Spleen (tissue), 11 donors: ENCODE measurements at regions not wholly inside any gene's neighbourhood (a gene's known extent, or its start where the extent isn't known, plus 50 kb on each side); places are given as distances from the start of the nearest gene placed in this dataset.
A peak's percentile ranks its signal among the peaks of the same experiment; 100 is the strongest.

Experiments
- DNase-seq: peaks from one replicate; pipeline ENCODE4 v3.0.0-alpha.2; 2020
- H3K27ac ChIP-seq, 8 donors: fragments of 200-600 bp; sonication (generic) in 7 of 8; 1 replicate in 4 of 8; 2 replicates in 4 of 8; pipeline versions ENCODE4 v1.5.0 to v1.8.0; 2016 to 2021; ENCODE audit warnings: inconsistent platforms in 4 of 8, mild to moderate bottlenecking in 4 of 8, moderate library complexity in 1 of 8
- H3K27me3 ChIP-seq, 7 donors: fragments of 200-600 bp; sonication (generic) in 6 of 7; replicated peaks in 1 of 7; 1 replicate in 4 of 7; 2 replicates in 3 of 7; pipeline versions ENCODE4 v1.5.0 to v1.8.0; 2016 to 2021; ENCODE audit warnings: inconsistent platforms in 3 of 7, mild to moderate bottlenecking in 1 of 7
- H3K36me3 ChIP-seq, 6 donors: fragments of 200-600 bp; sonication (generic) in 5 of 6; 1 replicate in 4 of 6; 2 replicates in 2 of 6; pipeline versions ENCODE4 v1.5.0 to v1.8.0; 2016 to 2021; ENCODE audit warnings: inconsistent platforms in 2 of 6
- H3K4me1 ChIP-seq, 6 donors: fragments of 200-600 bp; sonication (generic) in 5 of 6; 1 replicate in 3 of 6; 2 replicates in 3 of 6; pipeline versions ENCODE4 v1.5.0 to v1.8.0; 2016 to 2021; ENCODE audit warnings: inconsistent platforms in 3 of 6
- H3K4me3 ChIP-seq, 8 donors: fragments of 200-600 bp; sonication (generic) in 7 of 8; 1 replicate in 4 of 8; 2 replicates in 4 of 8; pipeline versions ENCODE4 v1.5.0 to v1.8.0; 2016 to 2021; ENCODE audit warnings: inconsistent platforms in 4 of 8, mild to moderate bottlenecking in 4 of 8, moderate library complexity in 2 of 8
- H3K9me3 ChIP-seq, 8 donors: fragments of 200-600 bp; sonication (generic) in 7 of 8; 1 replicate in 4 of 8; 2 replicates in 4 of 8; pipeline versions ENCODE4 v1.5.0 to v1.8.0; 2016 to 2021; ENCODE audit warnings: inconsistent platforms in 4 of 8
- POLR2A ChIP-seq, 3 donors: fragments of 450-650 bp; IDR thresholded peaks; one replicate each; pipeline ENCODE4 v1.5.1; 2017; ENCODE audit warnings: antibody characterized with exemption in 3 of 3, mild to moderate bottlenecking in 1 of 3
- POLR2AphosphoS5 ChIP-seq, 3 donors: sonication (generic); formaldehyde crosslinking; IDR thresholded peaks; one replicate each; pipeline ENCODE4 v1.5.1; 2017; ENCODE audit warnings: antibody characterized with exemption in 3 of 3
- WGBS, 5 donors: extraction: QIAGEN DNeasy Blood & Tissue Kit in 3 of 5; methylation state at CpG; one replicate each; pipeline versions ENCODE4 v1.1.5 to v1.1.7; 2013 to 2018; 5-methylcytosine and 5-hydroxymethylcytosine counted together
- intact Hi-C: fragments of 100-400 bp; cut with DNase I; formaldehyde crosslinking; loops from one replicate; pipeline ENCODE4 v1.15.0; 2023; ENCODE audit warnings: low total_unique reads
- TF ChIP-seq, protein P1 (sequence below), 11 experiments: fragments of 200-600 bp in 7 of 11; fragments of 450-650 bp in 4 of 11; sonication (generic) in 4 of 11; IDR thresholded peaks in 8 of 11; conservative IDR thresholded peaks in 3 of 11; 1 replicate in 7 of 11; 2 replicates in 4 of 11; pipeline versions ENCODE4 v1.4.0 to v1.8.0; 2016 to 2021; ENCODE audit warnings: antibody characterized with exemption in 11 of 11, inconsistent platforms in 4 of 11, mild to moderate bottlenecking in 1 of 11
- donor health status: healthy with polysubstance abuse.
- donor health status: DM: no; HTN: no; CAD: no; lungs with moderate emphysema.
- donor health status: DM: no; HTN: no; CAD: no.
- donor health status: Bipolar disorder and iron deficiency.
- donor health status: healthy.
- donor health status: DM: no; HTN: no; CAD: no.
- donor health status: DM: yes; HTN: yes; CAD: no.

DNA sequence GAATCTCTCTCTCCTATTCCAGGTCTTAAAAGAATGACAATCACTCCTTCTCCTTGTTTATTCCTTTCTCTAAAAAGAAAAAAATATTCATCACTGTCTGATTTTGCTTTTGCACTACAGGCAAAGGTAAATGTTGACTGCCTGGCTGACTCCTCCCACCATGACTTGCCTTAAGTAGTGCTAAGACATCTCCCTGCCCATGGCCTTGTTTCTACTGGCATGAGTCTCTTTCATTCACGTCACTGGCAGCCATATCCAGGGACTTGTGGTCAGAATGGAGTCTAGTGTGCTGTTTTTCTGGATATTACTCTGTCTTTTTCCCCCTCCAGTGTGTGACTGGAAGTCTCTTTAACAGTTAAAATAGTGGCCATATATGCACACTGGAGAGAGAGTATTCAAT, 522.9 kb upstream of the DAB2 start:
- TF ChIP-seq POLR2AphosphoS5 (IDR thresholded peaks at IDR 0.05) (no peak), POLR2A (IDR thresholded peaks at IDR 0.05) (no peak)
- TF ChIP-seq, protein P1, sequence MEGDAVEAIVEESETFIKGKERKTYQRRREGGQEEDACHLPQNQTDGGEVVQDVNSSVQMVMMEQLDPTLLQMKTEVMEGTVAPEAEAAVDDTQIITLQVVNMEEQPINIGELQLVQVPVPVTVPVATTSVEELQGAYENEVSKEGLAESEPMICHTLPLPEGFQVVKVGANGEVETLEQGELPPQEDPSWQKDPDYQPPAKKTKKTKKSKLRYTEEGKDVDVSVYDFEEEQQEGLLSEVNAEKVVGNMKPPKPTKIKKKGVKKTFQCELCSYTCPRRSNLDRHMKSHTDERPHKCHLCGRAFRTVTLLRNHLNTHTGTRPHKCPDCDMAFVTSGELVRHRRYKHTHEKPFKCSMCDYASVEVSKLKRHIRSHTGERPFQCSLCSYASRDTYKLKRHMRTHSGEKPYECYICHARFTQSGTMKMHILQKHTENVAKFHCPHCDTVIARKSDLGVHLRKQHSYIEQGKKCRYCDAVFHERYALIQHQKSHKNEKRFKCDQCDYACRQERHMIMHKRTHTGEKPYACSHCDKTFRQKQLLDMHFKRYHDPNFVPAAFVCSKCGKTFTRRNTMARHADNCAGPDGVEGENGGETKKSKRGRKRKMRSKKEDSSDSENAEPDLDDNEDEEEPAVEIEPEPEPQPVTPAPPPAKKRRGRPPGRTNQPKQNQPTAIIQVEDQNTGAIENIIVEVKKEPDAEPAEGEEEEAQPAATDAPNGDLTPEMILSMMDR (IDR thresholded peaks at IDR 0.05 in 8 of 11, conservative IDR thresholded peaks at IDR 0.05 in 3 of 11): no peak
- intact Hi-C loops: loop anchor here (5.0 to 10.0 kb wide), 2 partner anchors 363 to 790 kb away; no protein-coding TSS in a partner anchor
- H3K9me3 ChIP-seq: peaks cover 0 to 7% (median 0%) of the 10 kb centered on the region in 8 donors
- H3K36me3 ChIP-seq: no peaks in the 10 kb centered on the region
- WGBS, 5 donors: 38 to 77% (median 72%) methylated on average over 1 of the region's 1 CpG
- peak overlapping the region in 4 of 8 donors; percentile 46 to 82 (median 74) for H3K27ac ChIP-seq
- H3K4me1 ChIP-seq: peaks cover 0 to 13% (median 0%) of the 10 kb centered on the region in 6 donors
- DNase-seq: no peak
- H3K27me3 ChIP-seq: no peaks in the 10 kb centered on the region
- H3K4me3 ChIP-seq: peak overlapping the region in 1 of 8 donors; percentile 10

DNA sequence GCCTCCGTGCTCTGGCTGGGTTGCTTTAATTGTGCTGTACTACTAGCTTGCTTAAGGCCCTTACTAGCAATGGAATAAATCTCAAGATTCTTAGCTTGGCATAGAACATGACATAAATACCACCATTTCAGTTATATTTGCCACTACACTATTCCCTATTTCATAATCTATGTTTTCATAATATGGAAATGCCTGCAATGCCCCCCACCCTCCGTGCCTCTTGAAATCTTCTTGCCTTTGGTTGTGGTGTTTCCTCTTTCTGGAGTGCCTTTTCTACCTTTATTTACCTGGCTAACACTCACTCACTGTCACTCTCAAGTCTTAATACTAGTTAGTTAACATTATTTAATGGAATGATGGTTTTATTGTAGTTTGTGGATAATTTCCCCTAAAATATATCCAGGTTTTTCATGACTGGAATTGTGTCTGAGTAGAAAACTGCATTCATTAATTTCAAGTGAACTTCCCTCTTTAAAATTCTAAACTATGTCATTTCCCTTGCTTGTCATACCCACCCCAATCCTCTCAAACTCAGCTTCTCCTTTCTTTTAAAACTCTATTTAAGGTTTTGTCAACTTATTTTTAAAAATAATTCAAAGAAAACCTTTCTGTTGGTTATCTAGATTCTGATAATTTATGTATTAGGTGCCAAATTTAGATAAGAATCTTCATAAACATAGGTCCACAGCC, 521.7 kb upstream of the DAB2 start:
- peaks cover 0 to 13% (median 0%) of the 10 kb centered on the region in 6 donors for H3K4me1 ChIP-seq
- intact Hi-C loops: loop anchor here (5.0 to 10.0 kb wide), 2 partner anchors 362 to 791 kb away; no protein-coding TSS in a partner anchor
- H3K27ac ChIP-seq: peak overlapping the region in 4 of 8 donors; percentile 58 to 82 (median 74)
- WGBS, 5 donors: 56 to 75% (median 65%) methylated on average over 2 of the region's 2 CpGs
- H3K36me3 ChIP-seq: no peaks in the 10 kb centered on the region
- H3K4me3 ChIP-seq: peak overlapping the region in 1 of 8 donors; percentile 10
- TF ChIP-seq, protein P1 (IDR thresholded peaks at IDR 0.05 in 8 of 11, conservative IDR thresholded peaks at IDR 0.05 in 3 of 11): no peak
- TF ChIP-seq POLR2A (IDR thresholded peaks at IDR 0.05) (no peak), POLR2AphosphoS5 (IDR thresholded peaks at IDR 0.05) (no peak)
- H3K9me3 ChIP-seq: peaks cover 0 to under 1% (median 0%) of the 10 kb centered on the region in 8 donors
- no peaks in the 10 kb centered on the region for H3K27me3 ChIP-seq
- DNase-seq: no peak

DNA sequence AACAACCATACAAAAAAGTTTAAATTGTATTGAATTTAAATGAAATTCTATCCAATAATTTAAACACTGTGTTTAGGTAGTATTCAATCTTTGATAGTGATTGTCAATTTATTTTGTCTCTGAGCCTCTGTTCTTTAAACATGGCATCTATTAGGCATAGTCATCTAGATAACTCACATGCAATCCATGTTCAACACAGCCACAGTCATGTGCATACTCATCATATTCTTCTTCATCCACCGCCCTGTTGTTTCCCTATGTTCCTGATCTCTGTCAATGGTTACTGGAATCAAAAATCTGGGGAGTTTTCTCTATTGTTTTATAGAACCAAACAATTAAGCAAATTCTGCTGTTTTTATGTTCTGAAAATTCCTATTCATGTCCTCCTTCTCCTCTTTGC, 521.1 kb upstream of the DAB2 start:
- no peak overlapping the region for H3K4me3 ChIP-seq
- no peak for DNase-seq
- H3K9me3 ChIP-seq: no peaks in the 10 kb centered on the region
- H3K36me3 ChIP-seq: no peaks in the 10 kb centered on the region
- peaks cover 0 to 13% (median 0%) of the 10 kb centered on the region in 6 donors for H3K4me1 ChIP-seq
- 94 to 97% (median 95%) methylated on average over 1 of the region's 1 CpG for WGBS, 5 donors
- intact Hi-C loops: loop anchor here (5.0 to 10.0 kb wide), 2 partner anchors 361 to 791 kb away; no protein-coding TSS in a partner anchor
- H3K27ac ChIP-seq: peak overlapping the region in 4 of 8 donors; percentile 58 to 82 (median 74)
- H3K27me3 ChIP-seq: no peaks in the 10 kb centered on the region
- no peak for TF ChIP-seq POLR2A (IDR thresholded peaks at IDR 0.05)
- TF ChIP-seq, protein P1 (IDR thresholded peaks at IDR 0.05 in 8 of 11, conservative IDR thresholded peaks at IDR 0.05 in 3 of 11): no peak
- no peak for TF ChIP-seq POLR2AphosphoS5 (IDR thresholded peaks at IDR 0.05)

DNA sequence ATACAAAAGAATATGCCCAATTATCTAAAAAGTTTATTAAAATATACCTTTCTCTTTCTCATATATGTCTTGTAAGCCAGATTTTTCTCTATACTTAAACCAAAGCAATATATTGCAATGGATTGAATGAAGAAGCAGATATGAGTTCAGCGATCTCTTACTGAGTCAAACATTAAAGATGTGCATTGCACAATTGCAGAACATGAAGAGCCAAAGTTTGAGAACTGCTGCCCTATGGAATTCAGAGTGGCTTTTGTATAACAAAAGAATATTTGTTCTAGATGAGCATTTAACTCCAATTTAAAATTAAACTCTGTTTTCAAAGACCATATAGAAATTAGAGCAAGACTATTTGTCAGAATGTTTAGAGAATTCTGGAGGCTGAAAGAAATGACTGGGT, 519.0 kb upstream of the DAB2 start:
- intact Hi-C loops: loop anchor here (10.0 kb wide), 1 partner anchor 359 kb away; no protein-coding TSS in a partner anchor
- no peaks in the 10 kb centered on the region for H3K27me3 ChIP-seq
- H3K4me1 ChIP-seq: peaks cover 0 to 8% (median 0%) of the 10 kb centered on the region in 6 donors
- no peak overlapping the region for H3K4me3 ChIP-seq
- DNase-seq: no peak
- H3K36me3 ChIP-seq: no peaks in the 10 kb centered on the region
- no peak overlapping the region for H3K27ac ChIP-seq
- H3K9me3 ChIP-seq: peaks cover 0 to 6% (median 0%) of the 10 kb centered on the region in 8 donors
- 80 to 97% (median 94%) methylated on average over 1 of the region's 1 CpG for WGBS, 5 donors
- TF ChIP-seq POLR2AphosphoS5 (IDR thresholded peaks at IDR 0.05): no peak
- TF ChIP-seq, protein P1 (IDR thresholded peaks at IDR 0.05 in 8 of 11, conservative IDR thresholded peaks at IDR 0.05 in 3 of 11): no peak
- TF ChIP-seq POLR2A (IDR thresholded peaks at IDR 0.05): no peak
